ENCODE measurements at regions not wholly inside any gene's neighbourhood (a gene's known extent, or its start where the extent isn't known, plus 50 kb on each side); places are given as distances from the start of the nearest gene placed in this dataset.

- TF ChIP-seq CTCF (conservative IDR thresholded peaks at IDR 0.05; ENCODE audit: low read depth, low read length), result no peak
- DNase-seq (ENCODE audit: low read depth), result no peak
- no peak overlapping the region for H3K4me3 ChIP-seq (ENCODE audit: low read length)
Observed at GRCh38 chr5:82832445-82832844, 244.7 kb downstream of the TMEM167A start.

GRCh38 chr5:82828211-82828610 lies 249.0 kb downstream of the TMEM167A start:
- H3K4me3 ChIP-seq (ENCODE audit: low read length), result no peak overlapping the region
- no peak for DNase-seq (ENCODE audit: low read depth)
- no peak for TF ChIP-seq CTCF (conservative IDR thresholded peaks at IDR 0.05; ENCODE audit: low read depth, low read length)

GRCh38 chr5:82827651-82828050 lies 249.5 kb downstream of the TMEM167A start:
- no peak overlapping the region for H3K4me3 ChIP-seq (ENCODE audit: low read length)
- no peak for DNase-seq (ENCODE audit: low read depth)
- TF ChIP-seq CTCF (conservative IDR thresholded peaks at IDR 0.05; ENCODE audit: low read depth, low read length), result no peak

GRCh38 chr5:82822634-82822927 lies 254.6 kb downstream of the TMEM167A start:
- DNase-seq (ENCODE audit: low read depth), result no peak
- no peak overlapping the region for H3K4me3 ChIP-seq (ENCODE audit: low read length)
- TF ChIP-seq CTCF (conservative IDR thresholded peaks at IDR 0.05; ENCODE audit: low read depth, low read length), result no peak

GRCh38 chr5:82821846-82822633 lies 255.2 kb downstream of the TMEM167A start:
- DNase-seq (ENCODE audit: low read depth), result no peak
- no peak for TF ChIP-seq CTCF (conservative IDR thresholded peaks at IDR 0.05; ENCODE audit: low read depth, low read length)
- no peak overlapping the region for H3K4me3 ChIP-seq (ENCODE audit: low read length)

- no peak for TF ChIP-seq CTCF (conservative IDR thresholded peaks at IDR 0.05; ENCODE audit: low read depth, low read length)
- DNase-seq (ENCODE audit: low read depth), result no peak
- H3K4me3 ChIP-seq (ENCODE audit: low read length), result no peak overlapping the region
Observed at GRCh38 chr5:82820961-82821845, 256.0 kb downstream of the TMEM167A start.

All from retinal pigment epithelial cell (primary cell).